CD4-positive, alpha-beta T cell (primary cell): ENCODE measurements at regions not wholly inside any gene's neighbourhood (a gene's known extent, or its start where the extent isn't known, plus 50 kb on each side); places are given as distances from the start of the nearest gene placed in this dataset.

ENCODE experiments used
- ATAC-seq: fragments of 200-7000 bp; cut with Tn5 transposase; one replicate; pipeline ENCODE4 v1.10.0; 2022; ENCODE audit warnings: mild to moderate bottlenecking; ENCODE audit not compliant: poor library complexity
- CTCF ChIA-PET: fragments of 350-600 bp; sonication (Branson Sonifier 250); formaldehyde crosslinking; loops from one replicate; lab custom pipeline; 2021; ENCODE audit warnings: antibody characterized with exemption, inconsistent platforms; lab: Charles Lee
- POLR2A ChIA-PET: fragments of 350-600 bp; sonication (Branson Sonifier 250); formaldehyde crosslinking; loops from one replicate; lab custom pipeline; 2021; ENCODE audit warnings: antibody characterized with exemption, inconsistent platforms; lab: Charles Lee
- DNase-seq, 14 experiments: peaks; one replicate each; pipeline ENCODE4 v3.0.0-alpha.2; 2013 to 2020; ENCODE audit warnings: mixed read lengths in 2 of 14
- H3K27ac ChIP-seq, 2 donors: one replicate each; pipeline versions ENCODE4 v1.5.1 to v1.7.0; 2013; ENCODE audit warnings: low read length in 2 of 2, low read depth in 1 of 2, mild to moderate bottlenecking in 1 of 2
- H3K27me3 ChIP-seq, 2 experiments: 1 replicate in 1 of 2; 2 replicates in 1 of 2; pipeline versions ENCODE4 v1.6.1 to v1.7.0; 2013; ENCODE audit warnings: low read length in 2 of 2, control low read depth in 1 of 2, mild to moderate bottlenecking in 1 of 2, moderate library complexity in 1 of 2; ENCODE audit not compliant: insufficient read depth in 2 of 2, control insufficient read depth in 1 of 2
- H3K36me3 ChIP-seq: one replicate; pipeline ENCODE4 v1.6.1; 2013; ENCODE audit warnings: low read length, control low read depth; ENCODE audit not compliant: insufficient read depth
- H3K4me1 ChIP-seq: one replicate; pipeline ENCODE4 v1.6.1; 2013; ENCODE audit warnings: low read length, control low read depth; ENCODE audit not compliant: insufficient read depth
- H3K4me3 ChIP-seq: one replicate; pipeline ENCODE4 v1.5.1; 2013; ENCODE audit warnings: mild to moderate bottlenecking, low read length, moderate library complexity
- H3K9me3 ChIP-seq, 2 experiments: 1 replicate in 1 of 2; 2 replicates in 1 of 2; pipeline versions ENCODE4 v1.6.1 to v1.7.0; 2013; ENCODE audit warnings: low read length in 2 of 2, mild to moderate bottlenecking in 2 of 2, control low read depth in 1 of 2, moderate library complexity in 1 of 2; ENCODE audit not compliant: control insufficient read depth in 1 of 2, insufficient read depth in 1 of 2
- H3K27ac Mint-ChIP-seq: one replicate; pipeline ENCODE4 v1.8.0; 2020; ENCODE audit warnings: mixed read lengths
- H3K27me3 Mint-ChIP-seq: one replicate; pipeline ENCODE4 v1.8.0; 2021; ENCODE audit warnings: mixed read lengths
- H3K36me3 Mint-ChIP-seq: one replicate; pipeline ENCODE4 v1.8.0; 2021; ENCODE audit warnings: low read depth, mixed read lengths
- H3K4me1 Mint-ChIP-seq: one replicate; pipeline ENCODE4 v1.8.0; 2021; ENCODE audit warnings: low read depth, mixed read lengths
- H3K4me3 Mint-ChIP-seq: one replicate; pipeline ENCODE4 v1.8.0; 2020; ENCODE audit warnings: mild to moderate bottlenecking, mixed read lengths
- H3K9me3 Mint-ChIP-seq: one replicate; pipeline ENCODE4 v1.8.0; 2020; ENCODE audit warnings: mixed read lengths
- intact Hi-C, 2 experiments: fragments of 100-400 bp; cut with DNase I in 1 of 2; cut with micrococcal nuclease in 1 of 2; formaldehyde crosslinking; loops; one replicate each; pipeline versions ENCODE4 v1.15.1 to v1.9.0; 2023 to 2025; cut with DNase I, micrococcal nuclease
- TF ChIP-seq, protein P1 (sequence below): fragments of 200-600 bp; IDR thresholded peaks from one replicate; pipeline ENCODE4 v1.8.0; 2022; ENCODE audit warnings: antibody characterized with exemption, mild to moderate bottlenecking

DNA sequence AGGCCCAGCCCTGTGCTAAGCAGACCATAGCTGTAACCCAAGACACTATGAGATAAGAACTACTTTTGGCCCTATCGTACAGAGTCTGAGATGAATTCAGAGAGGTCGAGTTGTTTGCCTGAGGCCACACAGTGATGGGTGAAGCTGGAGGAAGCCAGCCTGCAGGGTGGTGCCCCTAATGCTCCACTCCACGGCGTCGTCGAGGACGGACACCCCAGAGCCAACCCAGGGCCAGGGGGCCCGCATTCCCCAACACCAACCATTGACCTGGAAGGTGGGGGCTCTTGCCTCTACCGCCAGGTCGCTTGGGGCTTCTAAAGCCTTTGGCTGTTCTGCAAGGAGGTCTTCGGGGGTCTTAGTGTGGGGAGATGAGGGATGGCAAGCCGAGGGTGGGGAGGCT is 84.1 kb downstream of the IRF8 start:
- no peaks in the 10 kb centered on the region for H3K36me3 Mint-ChIP-seq
- TF ChIP-seq, protein P1, sequence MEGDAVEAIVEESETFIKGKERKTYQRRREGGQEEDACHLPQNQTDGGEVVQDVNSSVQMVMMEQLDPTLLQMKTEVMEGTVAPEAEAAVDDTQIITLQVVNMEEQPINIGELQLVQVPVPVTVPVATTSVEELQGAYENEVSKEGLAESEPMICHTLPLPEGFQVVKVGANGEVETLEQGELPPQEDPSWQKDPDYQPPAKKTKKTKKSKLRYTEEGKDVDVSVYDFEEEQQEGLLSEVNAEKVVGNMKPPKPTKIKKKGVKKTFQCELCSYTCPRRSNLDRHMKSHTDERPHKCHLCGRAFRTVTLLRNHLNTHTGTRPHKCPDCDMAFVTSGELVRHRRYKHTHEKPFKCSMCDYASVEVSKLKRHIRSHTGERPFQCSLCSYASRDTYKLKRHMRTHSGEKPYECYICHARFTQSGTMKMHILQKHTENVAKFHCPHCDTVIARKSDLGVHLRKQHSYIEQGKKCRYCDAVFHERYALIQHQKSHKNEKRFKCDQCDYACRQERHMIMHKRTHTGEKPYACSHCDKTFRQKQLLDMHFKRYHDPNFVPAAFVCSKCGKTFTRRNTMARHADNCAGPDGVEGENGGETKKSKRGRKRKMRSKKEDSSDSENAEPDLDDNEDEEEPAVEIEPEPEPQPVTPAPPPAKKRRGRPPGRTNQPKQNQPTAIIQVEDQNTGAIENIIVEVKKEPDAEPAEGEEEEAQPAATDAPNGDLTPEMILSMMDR, result no peak

GRCh38 chr16:85983606-85984230 is 84.8 kb downstream of the IRF8 start:
- Mint-ChIP-seq H3K4me3 (no peak overlapping the region), H3K9me3 (no peaks in the 10 kb centered on the region), H3K36me3 (no peaks in the 10 kb centered on the region), H3K4me1 (peaks cover 12% of the 10 kb centered on the region), H3K27ac (no peak overlapping the region), H3K27me3 (peaks cover 23% of the 10 kb centered on the region)
- no peak for DNase-seq
- TF ChIP-seq, protein P1, result no peak
- ATAC-seq, result no peak
- Histone ChIP-seq H3K9me3 (no peaks in the 10 kb centered on the region), H3K4me3 (no peak overlapping the region), H3K27ac (no peak overlapping the region), H3K36me3 (no peaks in the 10 kb centered on the region), H3K27me3 (no peaks in the 10 kb centered on the region), H3K4me1 (peaks cover 20% of the 10 kb centered on the region)
- CTCF ChIA-PET, result interaction anchor here (5.8 kb wide), 1 partner anchor 162 kb away, joined by 53 read pairs; no protein-coding TSS in a partner anchor
- intact Hi-C loops, result no loop called here
- POLR2A ChIA-PET, result no interaction called here

More for the DNA sequence above, 84.1 kb downstream of the IRF8 start:
- ATAC-seq (no peak), DNase-seq (no peak)
- ChIA-PET POLR2A (no interaction called here), CTCF (interaction anchor here (5.8 kb wide), 1 partner anchor 162 kb away, joined by 53 read pairs; no protein-coding TSS in a partner anchor)
- Mint-ChIP-seq H3K9me3 (no peaks in the 10 kb centered on the region), H3K27me3 (peaks cover 17% of the 10 kb centered on the region), H3K4me3 (no peak overlapping the region), H3K27ac (no peak overlapping the region), H3K4me1 (peaks cover 8% of the 10 kb centered on the region)
- H3K27ac ChIP-seq, result no peak overlapping the region
- H3K4me3 ChIP-seq, result no peak overlapping the region
- peaks cover 19% of the 10 kb centered on the region for H3K4me1 ChIP-seq
- H3K36me3 ChIP-seq, result no peaks in the 10 kb centered on the region
- no peaks in the 10 kb centered on the region for H3K9me3 ChIP-seq
- no peaks in the 10 kb centered on the region for H3K27me3 ChIP-seq
- intact Hi-C loops, result no loop called here

GRCh38 chr16:85984231-85984880 is 85.4 kb downstream of the IRF8 start:
- CTCF ChIA-PET, result interaction anchor here (5.8 kb wide), 1 partner anchor 163 kb away, joined by 53 read pairs; no protein-coding TSS in a partner anchor
- no peak overlapping the region for H3K27ac Mint-ChIP-seq
- peaks cover 12% of the 10 kb centered on the region for H3K4me1 Mint-ChIP-seq
- DNase-seq, result no peak
- TF ChIP-seq, protein P1, result no peak
- POLR2A ChIA-PET, result no interaction called here
- Histone ChIP-seq H3K4me1 (peaks cover 24% of the 10 kb centered on the region), H3K27me3 (peaks cover 0 to 2% of the 10 kb centered on the region in 2 experiments), H3K4me3 (no peak overlapping the region), H3K36me3 (no peaks in the 10 kb centered on the region), H3K27ac (no peak overlapping the region), H3K9me3 (no peaks in the 10 kb centered on the region)
- H3K27me3 Mint-ChIP-seq, result peaks cover 25% of the 10 kb centered on the region
- no peaks in the 10 kb centered on the region for H3K36me3 Mint-ChIP-seq
- no peaks in the 10 kb centered on the region for H3K9me3 Mint-ChIP-seq
- no peak for ATAC-seq
- H3K4me3 Mint-ChIP-seq, result no peak overlapping the region
- intact Hi-C loops, result no loop called here
